ENCODE measurements at regions not wholly inside any gene's neighbourhood (a gene's known extent, or its start where the extent isn't known, plus 50 kb on each side); places are given as distances from the start of the nearest gene placed in this dataset.

GRCh38 chr16:59899940-59900339 lies 1165.8 kb upstream of the GOT2 start:
- CTCF ChIA-PET (ENCODE audit: low intra/inter-chr PET ratio): no interaction called here
- 0% methylated on average over 2 of the region's 2 CpGs for WGBS (ENCODE audit: insufficient coverage, low coverage, missing lambda C conversion rate)
- H3K9me3 ChIP-seq (replicated peaks; ENCODE audit: control insufficient read depth, insufficient read depth, low read depth, low read length): no peaks in the 10 kb centered on the region
- DNase-seq (ENCODE audit: extremely low read depth in 1 of 4, low spot score in 3 of 4) (no peak), ATAC-seq (no peak), FAIRE-seq (no peak)
- H3K4me3 ChIP-seq: no peak overlapping the region
- no TSS peak for BruUV-seq (replicated peaks)
- no peak overlapping the region for H3K27ac ChIP-seq (ENCODE audit: extremely low read depth, low read depth, low read length)
- no peak overlapping the region for H3K4me2 ChIP-seq (ENCODE audit: insufficient read depth, low read length)
- H3K27me3 ChIP-seq (ENCODE audit: control insufficient read depth in 2 of 2, insufficient read depth in 2 of 2, low read length in 2 of 2): no peaks in the 10 kb centered on the region
- in situ Hi-C loops (cut with MboI): no loop called here
- TF ChIP-seq, protein P1, sequence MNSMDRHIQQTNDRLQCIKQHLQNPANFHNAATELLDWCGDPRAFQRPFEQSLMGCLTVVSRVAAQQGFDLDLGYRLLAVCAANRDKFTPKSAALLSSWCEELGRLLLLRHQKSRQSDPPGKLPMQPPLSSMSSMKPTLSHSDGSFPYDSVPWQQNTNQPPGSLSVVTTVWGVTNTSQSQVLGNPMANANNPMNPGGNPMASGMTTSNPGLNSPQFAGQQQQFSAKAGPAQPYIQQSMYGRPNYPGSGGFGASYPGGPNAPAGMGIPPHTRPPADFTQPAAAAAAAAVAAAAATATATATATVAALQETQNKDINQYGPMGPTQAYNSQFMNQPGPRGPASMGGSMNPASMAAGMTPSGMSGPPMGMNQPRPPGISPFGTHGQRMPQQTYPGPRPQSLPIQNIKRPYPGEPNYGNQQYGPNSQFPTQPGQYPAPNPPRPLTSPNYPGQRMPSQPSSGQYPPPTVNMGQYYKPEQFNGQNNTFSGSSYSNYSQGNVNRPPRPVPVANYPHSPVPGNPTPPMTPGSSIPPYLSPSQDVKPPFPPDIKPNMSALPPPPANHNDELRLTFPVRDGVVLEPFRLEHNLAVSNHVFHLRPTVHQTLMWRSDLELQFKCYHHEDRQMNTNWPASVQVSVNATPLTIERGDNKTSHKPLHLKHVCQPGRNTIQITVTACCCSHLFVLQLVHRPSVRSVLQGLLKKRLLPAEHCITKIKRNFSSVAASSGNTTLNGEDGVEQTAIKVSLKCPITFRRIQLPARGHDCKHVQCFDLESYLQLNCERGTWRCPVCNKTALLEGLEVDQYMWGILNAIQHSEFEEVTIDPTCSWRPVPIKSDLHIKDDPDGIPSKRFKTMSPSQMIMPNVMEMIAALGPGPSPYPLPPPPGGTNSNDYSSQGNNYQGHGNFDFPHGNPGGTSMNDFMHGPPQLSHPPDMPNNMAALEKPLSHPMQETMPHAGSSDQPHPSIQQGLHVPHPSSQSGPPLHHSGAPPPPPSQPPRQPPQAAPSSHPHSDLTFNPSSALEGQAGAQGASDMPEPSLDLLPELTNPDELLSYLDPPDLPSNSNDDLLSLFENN (IDR thresholded peaks at IDR 0.05; ENCODE audit: low read depth in 2 of 2, low read length in 2 of 2): no peak
- TF ChIP-seq CHD4 (IDR thresholded peaks at IDR 0.05; ENCODE audit: insufficient read depth, insufficient replicate concordance, low read depth, low read length, poor library complexity, severe bottlenecking) (no peak), POLR2A (conservative IDR thresholded peaks at IDR 0.05) (no peak), ZNF668 (CRISPR knock-in tag; IDR thresholded peaks at IDR 0.05) (no peak), RBM22 (IDR thresholded peaks at IDR 0.05; ENCODE audit: low read depth, low read length, poor library complexity, severe bottlenecking) (no peak), ZNF184 (CRISPR knock-in tag; IDR thresholded peaks at IDR 0.05) (no peak), MLLT1 (IDR thresholded peaks at IDR 0.05) (no peak), USF1 (CRISPR knock-in tag; IDR thresholded peaks at IDR 0.05) (no peak), SRSF7 (optimal IDR thresholded peaks at IDR 0.05; ENCODE audit: low read depth, low read length) (no peak), HSF4 (CRISPR knock-in tag; IDR thresholded peaks at IDR 0.05; ENCODE audit: borderline replicate concordance) (no peak), BHLHE40 (IDR thresholded peaks at IDR 0.05; ENCODE audit: low read length) (no peak)
- TF ChIP-seq, protein P2, sequence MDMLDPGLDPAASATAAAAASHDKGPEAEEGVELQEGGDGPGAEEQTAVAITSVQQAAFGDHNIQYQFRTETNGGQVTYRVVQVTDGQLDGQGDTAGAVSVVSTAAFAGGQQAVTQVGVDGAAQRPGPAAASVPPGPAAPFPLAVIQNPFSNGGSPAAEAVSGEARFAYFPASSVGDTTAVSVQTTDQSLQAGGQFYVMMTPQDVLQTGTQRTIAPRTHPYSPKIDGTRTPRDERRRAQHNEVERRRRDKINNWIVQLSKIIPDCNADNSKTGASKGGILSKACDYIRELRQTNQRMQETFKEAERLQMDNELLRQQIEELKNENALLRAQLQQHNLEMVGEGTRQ (CRISPR knock-in tag; IDR thresholded peaks at IDR 0.05): no peak
- TF ChIP-seq, protein P3, sequence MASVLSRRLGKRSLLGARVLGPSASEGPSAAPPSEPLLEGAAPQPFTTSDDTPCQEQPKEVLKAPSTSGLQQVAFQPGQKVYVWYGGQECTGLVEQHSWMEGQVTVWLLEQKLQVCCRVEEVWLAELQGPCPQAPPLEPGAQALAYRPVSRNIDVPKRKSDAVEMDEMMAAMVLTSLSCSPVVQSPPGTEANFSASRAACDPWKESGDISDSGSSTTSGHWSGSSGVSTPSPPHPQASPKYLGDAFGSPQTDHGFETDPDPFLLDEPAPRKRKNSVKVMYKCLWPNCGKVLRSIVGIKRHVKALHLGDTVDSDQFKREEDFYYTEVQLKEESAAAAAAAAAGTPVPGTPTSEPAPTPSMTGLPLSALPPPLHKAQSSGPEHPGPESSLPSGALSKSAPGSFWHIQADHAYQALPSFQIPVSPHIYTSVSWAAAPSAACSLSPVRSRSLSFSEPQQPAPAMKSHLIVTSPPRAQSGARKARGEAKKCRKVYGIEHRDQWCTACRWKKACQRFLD (CRISPR knock-in tag; IDR thresholded peaks at IDR 0.05): no peak
- TF ChIP-seq, protein P4, sequence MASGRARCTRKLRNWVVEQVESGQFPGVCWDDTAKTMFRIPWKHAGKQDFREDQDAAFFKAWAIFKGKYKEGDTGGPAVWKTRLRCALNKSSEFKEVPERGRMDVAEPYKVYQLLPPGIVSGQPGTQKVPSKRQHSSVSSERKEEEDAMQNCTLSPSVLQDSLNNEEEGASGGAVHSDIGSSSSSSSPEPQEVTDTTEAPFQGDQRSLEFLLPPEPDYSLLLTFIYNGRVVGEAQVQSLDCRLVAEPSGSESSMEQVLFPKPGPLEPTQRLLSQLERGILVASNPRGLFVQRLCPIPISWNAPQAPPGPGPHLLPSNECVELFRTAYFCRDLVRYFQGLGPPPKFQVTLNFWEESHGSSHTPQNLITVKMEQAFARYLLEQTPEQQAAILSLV (tag; IDR thresholded peaks at IDR 0.05): no peak
- intact Hi-C loops (cut with micrococcal nuclease): no loop called here
- no peaks in the 10 kb centered on the region for H3K79me2 ChIP-seq (ENCODE audit: control insufficient read depth, insufficient read depth, low read length)
- H3K9me1 ChIP-seq (ENCODE audit: control insufficient read depth, insufficient read depth, low read length): no peaks in the 10 kb centered on the region
- H3K9ac ChIP-seq (ENCODE audit: insufficient read depth in 1 of 2, low read depth in 2 of 2, low read length in 2 of 2): no peak overlapping the region
- H3K4me1 ChIP-seq (replicated peaks in 1 of 2; ENCODE audit: control insufficient read depth in 2 of 2, insufficient read depth in 2 of 2, low read length in 2 of 2): no peaks in the 10 kb centered on the region
- no peaks in the 10 kb centered on the region for H4K20me1 ChIP-seq (replicated peaks; ENCODE audit: control insufficient read depth, insufficient read depth, low read length)
- H2AFZ ChIP-seq (ENCODE audit: low read depth, low read length): no peak overlapping the region
- POLR2A ChIA-PET: interaction anchor here (0.9 kb wide), 1 partner anchor 19 kb away, joined by 3 read pairs; no protein-coding TSS in a partner anchor
- no peaks in the 10 kb centered on the region for H3K36me3 ChIP-seq (ENCODE audit: control insufficient read depth, insufficient read depth, low read length)
